ENCODE measurements at regions not wholly inside any gene's neighbourhood (a gene's known extent, or its start where the extent isn't known, plus 50 kb on each side); places are given as distances from the start of the nearest gene placed in this dataset.

DNA sequence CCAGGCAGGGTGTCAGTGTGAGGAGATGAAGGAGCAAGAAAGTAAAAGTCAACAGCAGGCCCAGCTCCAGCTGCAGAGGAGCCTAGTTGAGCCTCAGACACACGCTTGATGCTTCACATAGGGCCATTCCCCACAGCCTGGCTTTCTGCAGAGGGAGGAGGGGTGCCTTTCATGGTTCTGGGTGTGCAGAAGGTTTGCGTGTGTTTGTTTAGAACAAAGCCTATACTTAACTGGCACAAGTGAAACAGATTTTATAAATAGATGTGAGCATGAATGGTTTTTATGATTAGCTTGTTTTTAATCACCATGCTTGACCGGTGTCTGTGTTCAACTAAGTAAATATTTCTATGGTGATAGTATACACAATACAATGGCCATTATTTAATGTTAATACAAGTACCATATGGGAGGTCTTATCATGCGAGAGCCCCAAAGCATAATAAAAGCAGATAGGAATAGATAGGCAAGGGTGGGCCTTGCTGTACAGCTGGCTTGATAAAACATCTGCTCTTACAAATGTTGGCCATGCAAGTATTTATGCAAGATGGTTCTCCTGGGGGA lies 290.2 kb downstream of the ETS1 start:
- no peak for DNase-seq

GRCh38 chr11:128294671-128295050 lies 292.7 kb downstream of the ETS1 start:
- no peak for DNase-seq

DNA sequence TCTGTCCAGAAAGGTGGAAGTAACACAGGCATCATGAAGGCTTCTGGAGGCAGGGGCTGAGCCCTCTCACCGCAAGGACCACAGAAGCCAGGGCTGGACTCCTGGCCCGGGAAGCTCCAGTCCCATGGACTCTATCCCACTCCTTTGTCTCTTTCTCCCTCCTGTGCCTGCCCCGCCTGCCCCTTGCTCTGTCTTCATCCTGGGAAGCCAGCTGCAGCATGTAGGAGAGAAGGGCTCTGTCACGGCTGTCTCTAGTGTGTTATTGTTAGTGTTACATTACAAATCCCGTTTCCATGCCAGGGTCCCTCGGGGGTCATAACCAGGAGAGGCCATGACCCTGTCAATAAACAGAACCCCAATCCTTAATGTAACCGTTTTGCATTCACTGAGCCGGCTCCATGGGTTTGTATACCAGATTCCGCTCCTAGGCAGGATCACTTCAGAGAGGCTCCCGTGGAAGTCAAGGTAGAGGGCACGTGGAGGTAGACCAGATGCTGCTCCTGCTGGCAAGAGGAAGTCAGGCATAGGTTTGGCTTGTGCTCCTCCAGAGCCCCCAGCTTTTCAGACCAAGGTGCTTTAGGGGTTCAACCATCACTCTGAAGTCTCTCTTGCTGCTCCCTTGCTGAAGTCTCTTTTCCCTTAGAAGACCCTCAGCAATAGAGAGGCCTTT lies 293.2 kb downstream of the ETS1 start:
- no peak for DNase-seq

GRCh38 chr11:128291835-128292234 lies 295.5 kb downstream of the ETS1 start:
- no peak for DNase-seq

DNA sequence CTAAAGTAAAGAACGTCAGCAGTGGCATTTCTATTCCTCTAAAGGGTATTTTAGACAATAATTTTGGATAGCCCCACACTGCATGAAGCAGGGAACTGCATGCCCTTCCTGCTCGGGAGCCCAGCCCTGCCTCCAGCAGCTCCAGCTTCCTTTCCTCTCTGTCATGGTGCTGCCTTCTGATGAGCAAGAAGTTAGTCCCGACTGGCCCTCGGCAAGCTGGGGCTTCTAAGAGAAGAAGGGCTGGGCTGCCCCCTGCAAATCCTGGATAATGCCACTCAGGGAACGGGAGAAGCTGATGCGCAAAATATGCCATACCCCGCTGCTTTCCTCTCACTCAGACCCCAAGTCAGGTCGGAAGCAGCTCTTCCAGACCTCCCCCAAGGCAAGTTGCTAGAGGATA lies 296.4 kb downstream of the ETS1 start:
- DNase-seq, result no peak

DNA sequence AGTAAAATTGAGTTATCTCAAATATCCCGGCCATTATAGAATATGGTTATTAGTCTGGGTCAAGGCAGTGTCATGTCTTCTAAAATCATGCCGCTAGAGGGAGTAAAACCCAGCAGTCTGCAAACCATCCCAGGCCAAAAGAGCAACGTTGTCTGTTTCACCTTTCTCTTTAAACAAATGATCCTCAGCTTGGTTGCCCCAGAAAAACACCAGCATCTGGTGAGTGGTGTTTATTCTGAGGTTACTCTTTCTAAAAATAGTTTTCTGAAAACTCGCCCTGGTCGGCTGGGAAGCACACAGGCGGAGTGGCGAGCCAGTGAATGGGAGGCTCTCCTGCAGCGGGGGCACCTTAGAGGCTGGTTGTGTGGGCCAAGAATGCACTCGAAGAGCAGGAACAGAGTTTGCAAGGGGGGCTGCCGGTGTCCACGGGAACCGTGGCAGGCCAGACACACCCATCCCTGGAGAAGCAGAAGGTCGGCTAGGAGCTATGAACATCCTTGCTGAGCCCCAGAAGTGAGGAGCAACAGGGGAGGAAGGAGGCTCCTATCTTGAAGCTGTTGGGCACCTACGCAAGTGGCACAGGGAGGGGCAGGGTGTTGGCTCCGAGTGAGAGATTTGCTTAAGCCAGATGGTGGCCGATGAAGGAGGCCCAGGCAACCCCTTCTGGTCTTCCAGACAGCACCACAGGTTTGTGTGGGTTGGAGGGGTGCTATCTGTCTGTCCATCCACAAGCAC lies 297.1 kb downstream of the ETS1 start:
- no peak for DNase-seq

DNA sequence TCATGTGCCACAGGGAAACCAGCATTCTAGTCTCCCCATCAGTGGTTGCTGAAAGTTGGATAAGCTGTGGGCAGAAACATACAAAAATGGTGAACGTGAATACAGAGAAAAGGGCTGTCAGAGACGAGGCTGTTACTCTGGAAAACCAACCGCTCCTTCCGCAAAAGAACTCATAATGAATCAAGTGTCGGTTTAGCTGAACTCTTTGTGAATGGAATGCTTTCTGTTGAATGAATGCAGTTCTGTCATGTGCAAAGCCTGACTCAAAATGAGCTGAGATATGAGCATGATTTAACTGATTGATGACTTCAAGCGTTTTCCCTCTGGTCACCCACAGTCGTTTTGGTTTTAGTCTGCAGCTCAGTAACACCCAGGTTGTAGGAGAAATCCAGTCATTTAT lies 298.3 kb downstream of the ETS1 start:
- DNase-seq, result no peak

- no peak for DNase-seq
Observed at GRCh38 chr11:128288368-128288767, 299.0 kb downstream of the ETS1 start.

GRCh38 chr11:128285321-128285720 lies 302.0 kb downstream of the ETS1 start:
- DNase-seq, result no peak

- DNase-seq, result no peak
Observed at GRCh38 chr11:128284634-128285033, 302.7 kb downstream of the ETS1 start.

DNA sequence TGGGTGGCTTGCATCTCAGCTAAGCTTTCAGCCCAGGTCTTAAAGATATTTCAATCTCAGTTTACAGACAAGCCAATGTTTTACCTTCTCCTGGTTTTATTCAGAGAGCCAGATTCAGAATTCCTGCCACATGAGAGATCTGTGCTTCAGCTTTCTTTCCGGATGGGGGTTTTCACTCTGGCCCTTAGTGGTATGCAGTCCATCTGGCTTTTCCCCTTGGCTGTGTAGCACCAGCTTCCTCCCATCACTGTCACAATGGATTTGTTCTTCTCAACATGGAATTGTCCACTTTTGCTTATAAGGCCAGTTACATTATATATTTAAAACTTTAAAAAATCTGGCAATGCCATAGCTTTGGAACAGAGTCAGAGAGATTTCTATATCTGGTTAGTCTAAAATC lies 303.9 kb downstream of the ETS1 start:
- DNase-seq, result no peak

- no peak for DNase-seq
Observed at GRCh38 chr11:128282053-128282452, 305.3 kb downstream of the ETS1 start.

- DNase-seq, result no peak
Observed at GRCh38 chr11:128279866-128280265, 307.5 kb downstream of the ETS1 start.

- no peak for DNase-seq
Observed at GRCh38 chr11:128273736-128274135, 313.6 kb downstream of the ETS1 start.

DNA sequence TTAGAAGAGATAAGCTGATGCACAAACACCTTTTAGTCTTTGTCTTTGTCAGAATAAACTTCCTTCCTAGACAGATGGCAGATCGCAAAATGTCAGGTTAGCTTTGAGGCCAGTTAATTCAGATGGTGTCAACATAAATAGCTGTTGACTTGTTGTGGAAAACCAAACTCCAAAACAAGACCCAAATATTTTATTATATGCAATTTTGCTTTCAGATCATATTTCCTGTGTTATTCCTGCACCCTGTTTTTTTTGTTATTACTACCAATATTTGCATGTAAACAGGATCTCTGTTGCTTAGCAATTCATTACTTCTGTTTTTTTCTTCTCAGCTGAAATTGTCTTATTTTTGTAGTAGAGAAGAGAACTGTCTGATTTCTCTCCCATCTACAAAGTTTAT lies 316.0 kb downstream of the ETS1 start:
- DNase-seq, result no peak

- no peak for DNase-seq
Observed at GRCh38 chr11:128269466-128269865, 317.9 kb downstream of the ETS1 start.

- DNase-seq, result no peak
Observed at GRCh38 chr11:128266893-128267292, 320.5 kb downstream of the ETS1 start.

- no peak for DNase-seq
Observed at GRCh38 chr11:128262463-128263345, 324.7 kb downstream of the ETS1 start.

- no peak for DNase-seq
Observed at GRCh38 chr11:128261011-128261421, 326.3 kb downstream of the ETS1 start.

- DNase-seq, result no peak
Observed at GRCh38 chr11:128260398-128260797, 327.0 kb downstream of the ETS1 start.

DNA sequence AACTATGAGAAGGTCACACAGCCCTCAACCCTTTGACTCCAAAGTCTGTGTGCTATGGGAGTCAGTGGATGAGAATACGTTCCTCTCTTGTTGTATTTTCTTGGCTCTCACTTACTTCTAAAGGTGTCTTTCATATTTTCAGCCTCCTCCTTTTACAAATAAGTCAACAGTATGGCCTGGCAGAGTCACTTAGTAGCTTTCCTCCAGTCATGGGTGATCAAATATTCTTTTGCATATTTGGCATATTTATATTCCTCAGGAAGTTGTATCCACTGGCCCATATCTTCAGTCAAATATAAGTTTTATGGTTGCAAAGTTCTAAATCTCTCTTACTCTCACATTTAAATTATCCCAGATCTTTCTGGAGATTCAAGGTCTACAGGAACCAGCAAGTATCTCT lies 327.5 kb downstream of the ETS1 start:
- no peak for DNase-seq

DNA sequence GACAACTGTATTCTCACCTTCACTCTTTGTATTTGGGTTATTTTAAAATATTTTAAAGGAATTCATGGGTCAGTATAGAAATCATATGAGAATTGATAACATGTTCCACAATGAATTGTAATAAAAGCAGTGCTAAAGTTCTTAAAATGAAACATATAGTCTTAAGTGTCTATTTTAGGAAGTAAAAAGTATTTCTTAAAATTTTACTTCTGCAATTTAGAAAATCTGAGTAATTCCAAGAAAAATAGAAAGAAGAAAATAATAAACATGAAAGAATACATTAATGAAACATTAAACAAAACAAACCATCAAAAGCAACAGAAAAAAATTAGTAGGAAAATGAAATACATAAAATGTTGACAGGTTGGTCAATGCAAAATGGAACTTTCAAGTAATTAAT lies 332.4 kb downstream of the ETS1 start:
- DNase-seq, result no peak

- no peak for DNase-seq
Observed at GRCh38 chr11:128251140-128251539, 336.2 kb downstream of the ETS1 start.

DNA sequence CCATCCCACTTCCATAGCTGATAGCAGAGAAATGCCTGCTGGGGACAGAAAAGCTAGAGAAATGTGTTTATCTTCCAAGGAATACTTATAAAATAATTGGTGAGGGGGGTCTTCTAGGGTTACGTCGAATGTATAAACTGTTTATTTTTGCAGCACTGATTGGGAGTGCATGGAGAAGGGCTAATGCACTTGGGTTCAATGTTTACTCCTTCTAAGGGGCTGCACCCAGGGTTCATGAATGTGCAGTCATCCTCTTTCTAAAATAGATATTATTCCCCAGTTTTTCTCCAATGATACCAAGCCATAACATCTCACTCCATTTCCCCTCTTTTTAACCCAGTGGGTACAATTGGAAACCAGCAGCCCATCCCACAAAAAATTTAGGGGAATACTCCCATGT lies 336.9 kb downstream of the ETS1 start:
- no peak for DNase-seq

Data from NCI-H2171 (cell line).